Testis (tissue), 2 donors: ENCODE measurements at regions not wholly inside any gene's neighbourhood (a gene's known extent, or its start where the extent isn't known, plus 50 kb on each side); places are given as distances from the start of the nearest gene placed in this dataset.

Experiments
- POLR2A ChIP-seq: fragments of 450-650 bp; IDR thresholded peaks from one replicate; pipeline ENCODE4 v1.6.1; 2017; ENCODE audit warnings: antibody characterized with exemption, mild to moderate bottlenecking, moderate library complexity
- TF ChIP-seq, protein P1 (sequence below), 3 experiments: fragments of 450-650 bp in 2 of 3; fragments of 200-600 bp in 1 of 3; sonication (generic) in 1 of 3; IDR thresholded peaks; one replicate each; pipeline ENCODE4 v1.5.1; 2016 to 2019; ENCODE audit warnings: antibody characterized with exemption in 3 of 3, mild to moderate bottlenecking in 2 of 3, moderate library complexity in 1 of 3

DNA sequence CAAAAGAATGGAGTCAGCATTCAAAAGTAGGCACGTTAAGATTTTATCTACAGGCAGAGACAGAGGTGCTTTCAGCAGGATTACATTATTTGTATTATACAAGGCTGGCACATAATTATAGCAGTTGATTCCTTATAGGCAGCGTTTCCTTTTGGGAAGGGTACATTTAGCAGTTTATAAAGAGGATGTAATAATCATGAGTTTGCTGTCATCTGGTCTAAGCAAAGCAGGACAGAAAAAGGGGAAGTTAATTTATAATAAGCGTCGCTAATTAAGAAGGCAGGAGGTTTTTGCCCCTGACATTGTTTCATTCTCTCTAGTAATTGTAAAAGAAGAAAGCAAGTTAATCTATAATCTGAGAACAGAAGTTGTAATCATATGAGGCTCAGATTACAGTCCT, 259.9 kb upstream of the MDGA2 start:
- TF ChIP-seq, protein P1, sequence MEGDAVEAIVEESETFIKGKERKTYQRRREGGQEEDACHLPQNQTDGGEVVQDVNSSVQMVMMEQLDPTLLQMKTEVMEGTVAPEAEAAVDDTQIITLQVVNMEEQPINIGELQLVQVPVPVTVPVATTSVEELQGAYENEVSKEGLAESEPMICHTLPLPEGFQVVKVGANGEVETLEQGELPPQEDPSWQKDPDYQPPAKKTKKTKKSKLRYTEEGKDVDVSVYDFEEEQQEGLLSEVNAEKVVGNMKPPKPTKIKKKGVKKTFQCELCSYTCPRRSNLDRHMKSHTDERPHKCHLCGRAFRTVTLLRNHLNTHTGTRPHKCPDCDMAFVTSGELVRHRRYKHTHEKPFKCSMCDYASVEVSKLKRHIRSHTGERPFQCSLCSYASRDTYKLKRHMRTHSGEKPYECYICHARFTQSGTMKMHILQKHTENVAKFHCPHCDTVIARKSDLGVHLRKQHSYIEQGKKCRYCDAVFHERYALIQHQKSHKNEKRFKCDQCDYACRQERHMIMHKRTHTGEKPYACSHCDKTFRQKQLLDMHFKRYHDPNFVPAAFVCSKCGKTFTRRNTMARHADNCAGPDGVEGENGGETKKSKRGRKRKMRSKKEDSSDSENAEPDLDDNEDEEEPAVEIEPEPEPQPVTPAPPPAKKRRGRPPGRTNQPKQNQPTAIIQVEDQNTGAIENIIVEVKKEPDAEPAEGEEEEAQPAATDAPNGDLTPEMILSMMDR (IDR thresholded peaks at IDR 0.05), result no peak
- no peak for TF ChIP-seq POLR2A
